MCF 10A (cell line): ENCODE measurements at regions not wholly inside any gene's neighbourhood (a gene's known extent, or its start where the extent isn't known, plus 50 kb on each side); places are given as distances from the start of the nearest gene placed in this dataset.

Experiments used
- BruUV-seq: library from RNA; stranded (reverse); fragments of 400-500 nt; replicated peaks from 2 replicates; lab custom pipeline; 2021; lab: Mats Ljungman, UMichigan
- CTCF ChIA-PET: fragments of 300-600 bp; sonication (Branson Sonifier 250); formaldehyde crosslinking; extraction: SDS; loops from one replicate; lab custom pipeline; 2021; ENCODE audit warnings: antibody characterized with exemption, inconsistent platforms; lab: Yijun Ruan, JAX
- POLR2A ChIA-PET: fragments of 300-600, 350-650 bp; sonication (Branson Sonifier 250); formaldehyde crosslinking; extraction: SDS; loops from one replicate; lab custom pipeline; 2020; ENCODE audit warnings: antibody characterized with exemption, inconsistent platforms; lab: Yijun Ruan, JAX
- DNase-seq: peaks from one replicate; pipeline ENCODE4 v3.0.0-alpha.2; 2018; ENCODE audit not compliant: unreplicated experiment
- H3K27ac Mint-ChIP-seq: one replicate; pipeline ENCODE4 v1.8.0; 2022; ENCODE audit warnings: mild to moderate bottlenecking, low read depth, mixed read lengths; ENCODE audit not compliant: unreplicated experiment
- H3K27me3 Mint-ChIP-seq: one replicate; pipeline ENCODE4 v1.8.0; 2022; ENCODE audit warnings: mixed read lengths; ENCODE audit not compliant: insufficient read depth, unreplicated experiment
- H3K36me3 Mint-ChIP-seq: one replicate; pipeline ENCODE4 v1.8.0; 2022; ENCODE audit warnings: mild to moderate bottlenecking, moderate library complexity, mixed read lengths; ENCODE audit not compliant: insufficient read depth, unreplicated experiment
- H3K4me1 Mint-ChIP-seq: one replicate; pipeline ENCODE4 v1.8.0; 2022; ENCODE audit warnings: mixed read lengths; ENCODE audit not compliant: insufficient read depth, unreplicated experiment
- H3K4me3 Mint-ChIP-seq: one replicate; pipeline ENCODE4 v1.8.0; 2022; ENCODE audit warnings: mild to moderate bottlenecking, moderate library complexity, mixed read lengths; ENCODE audit not compliant: unreplicated experiment
- H3K9me3 Mint-ChIP-seq: one replicate; pipeline ENCODE4 v1.8.0; 2022; ENCODE audit warnings: mixed read lengths; ENCODE audit not compliant: unreplicated experiment
- CTCF ChIP-seq: fragments of 200-600 bp; IDR thresholded peaks from one replicate; pipeline ENCODE4 v1.8.0; 2022; ENCODE audit warnings: antibody characterized with exemption, mild to moderate bottlenecking; ENCODE audit not compliant: unreplicated experiment
- intact Hi-C: fragments of 100-400 bp; cut with micrococcal nuclease; formaldehyde crosslinking; loops from 2 replicates; pipeline ENCODE4 v1.14.1; 2022

GRCh38 chr12:47364261-47364660 lies 284.5 kb upstream of the AMIGO2 start:
- H3K27me3 Mint-ChIP-seq: no peaks in the 10 kb centered on the region
- no peaks in the 10 kb centered on the region for H3K9me3 Mint-ChIP-seq
- H3K36me3 Mint-ChIP-seq: no peaks in the 10 kb centered on the region
- BruUV-seq: no TSS peak
- ChIA-PET POLR2A (interaction anchor here (0.6 kb wide), 1 partner anchor 408 kb away, joined by 3 read pairs; no protein-coding TSS in a partner anchor), CTCF (interaction anchor here (0.6 to 0.7 kb wide), 2 partner anchors 28 to 89 kb away, joined by 3 read pairs; no protein-coding TSS in a partner anchor)
- no peak overlapping the region for H3K4me3 Mint-ChIP-seq
- intact Hi-C loops: no loop called here
- H3K4me1 Mint-ChIP-seq: peaks cover 4% of the 10 kb centered on the region
- TF ChIP-seq CTCF: no peak
- no peak for DNase-seq
- H3K27ac Mint-ChIP-seq: no peak overlapping the region

GRCh38 chr12:47362126-47362705 lies 282.5 kb upstream of the AMIGO2 start:
- H3K36me3 Mint-ChIP-seq: no peaks in the 10 kb centered on the region
- no peak for TF ChIP-seq CTCF
- H3K9me3 Mint-ChIP-seq: no peaks in the 10 kb centered on the region
- ChIA-PET POLR2A (interaction anchor here (0.5 to 0.7 kb wide), 2 partner anchors 40 to 235 kb away, joined by 3 read pairs; no protein-coding TSS in a partner anchor), CTCF (interaction anchor here (0.7 to 0.8 kb wide), 5 partner anchors 8 to 357 kb away, joined by 3 to 5 read pairs (median 4); no protein-coding TSS in a partner anchor)
- intact Hi-C loops: no loop called here
- BruUV-seq: no TSS peak
- H3K4me3 Mint-ChIP-seq: no peak overlapping the region
- peak overlapping the region; percentile 74 for H3K27ac Mint-ChIP-seq
- DNase-seq: no peak
- H3K27me3 Mint-ChIP-seq: no peaks in the 10 kb centered on the region
- peaks cover 4% of the 10 kb centered on the region for H3K4me1 Mint-ChIP-seq

- ChIA-PET POLR2A (interaction anchor here (0.7 kb wide), 1 partner anchor 41 kb away, joined by 3 read pairs; no protein-coding TSS in a partner anchor), CTCF (interaction anchor here (0.7 kb wide), 2 partner anchors 60 to 356 kb away, joined by 3 to 4 read pairs; no protein-coding TSS in a partner anchor)
- BruUV-seq: no TSS peak
- intact Hi-C loops: no loop called here
- no peaks in the 10 kb centered on the region for H3K9me3 Mint-ChIP-seq
- H3K27me3 Mint-ChIP-seq: no peaks in the 10 kb centered on the region
- peak overlapping the region; percentile 74 for H3K27ac Mint-ChIP-seq
- TF ChIP-seq CTCF: no peak
- H3K4me3 Mint-ChIP-seq: no peak overlapping the region
- no peaks in the 10 kb centered on the region for H3K36me3 Mint-ChIP-seq
- H3K4me1 Mint-ChIP-seq: peaks cover 4% of the 10 kb centered on the region
- peak; percentile 52 for DNase-seq
These were observed 281.7 kb upstream of the AMIGO2 start for GRCh38 chr12:47361389-47362021.

GRCh38 chr12:47360771-47361388 lies 281.1 kb upstream of the AMIGO2 start:
- Mint-ChIP-seq H3K4me3 (no peak overlapping the region), H3K9me3 (no peaks in the 10 kb centered on the region), H3K4me1 (peaks cover 4% of the 10 kb centered on the region), H3K27ac (peak overlapping the region; percentile 74), H3K36me3 (no peaks in the 10 kb centered on the region), H3K27me3 (no peaks in the 10 kb centered on the region)
- BruUV-seq: no TSS peak
- ChIA-PET POLR2A (no interaction called here), CTCF (interaction anchor here (0.7 kb wide), 1 partner anchor 454 kb away, joined by 3 read pairs; no protein-coding TSS in a partner anchor)
- DNase-seq: no peak
- intact Hi-C loops: no loop called here
- TF ChIP-seq CTCF: no peak
